SK-N-SH (cell line): ENCODE measurements at regions not wholly inside any gene's neighbourhood (a gene's known extent, or its start where the extent isn't known, plus 50 kb on each side); places are given as distances from the start of the nearest gene placed in this dataset.

Source experiments
- CTCF ChIA-PET: fragments of 300-600, 350-600 bp; formaldehyde crosslinking; extraction: SDS; loops from one replicate; lab custom pipeline; 2021; lab: Yijun Ruan, JAX
- POLR2A ChIA-PET: fragments of 350-600 bp; sonication (Branson Sonifier 250); formaldehyde crosslinking; extraction: SDS; loops from one replicate; lab custom pipeline; 2020; ENCODE audit warnings: antibody characterized with exemption, inconsistent platforms; lab: Yijun Ruan, JAX
- DNase-seq: peaks from one replicate; pipeline ENCODE4 v3.0.0; 2012
- H2AFZ ChIP-seq: fragments of 200-600 bp; sonication (generic); 2 replicates; pipeline ENCODE4 v1.8.1; 2016; ENCODE audit warnings: antibody characterized with exemption, mild to moderate bottlenecking, low read depth
- H3F3A ChIP-seq: fragments of 200-600 bp; sonication (generic); replicated peaks from 2 replicates; pipeline ENCODE3; 2016; ENCODE audit warnings: antibody characterized with exemption, mild to moderate bottlenecking; ENCODE audit not compliant: insufficient read depth
- H3K27ac ChIP-seq, 2 experiments: fragments of 200-500 bp in 1 of 2; fragments of 200-600 bp in 1 of 2; sonication (Bioruptor generic) in 1 of 2; sonication (generic), shearing (Covaris generic) in 1 of 2; 2 replicates each; pipeline versions ENCODE4 v1.5.1 to v1.6.1; 2014 to 2016; ENCODE audit warnings: low read depth in 2 of 2, inconsistent platforms in 1 of 2, low read length in 1 of 2, mild to moderate bottlenecking in 1 of 2, mixed read lengths in 1 of 2
- H3K27me3 ChIP-seq: fragments of 200-600 bp; sonication (generic), shearing (Covaris generic); 2 replicates; pipeline ENCODE4 v1.6.1; 2016; ENCODE audit warnings: mixed run types; ENCODE audit not compliant: insufficient read depth
- H3K36me3 ChIP-seq, 2 experiments: fragments of 200-500 bp in 1 of 2; fragments of 200-600 bp in 1 of 2; sonication (Bioruptor generic) in 1 of 2; sonication (generic) in 1 of 2; replicated peaks in 1 of 2; 2 replicates each; pipeline versions ENCODE3 to v1.5.1; 2014 to 2016; ENCODE audit warnings: low read length in 1 of 2, mild to moderate bottlenecking in 1 of 2; ENCODE audit not compliant: insufficient read depth in 2 of 2, control insufficient read depth in 1 of 2
- H3K4me1 ChIP-seq, 2 experiments: fragments of 200-500 bp in 1 of 2; fragments of 200-600 bp in 1 of 2; sonication (Bioruptor generic) in 1 of 2; sonication (generic), shearing (Covaris generic) in 1 of 2; 2 replicates each; pipeline versions ENCODE4 v1.5.1 to v1.6.1; 2014 to 2016; ENCODE audit warnings: low read depth in 1 of 2, low read length in 1 of 2, mixed run types in 1 of 2; ENCODE audit not compliant: insufficient read depth in 2 of 2, control insufficient read depth in 1 of 2
- H3K4me2 ChIP-seq: fragments of 200-600 bp; sonication (generic), shearing (Covaris generic); 2 replicates; pipeline ENCODE4 v1.6.1; 2017; ENCODE audit warnings: mixed run types
- H3K4me3 ChIP-seq, 2 experiments: fragments of 200-500 bp in 1 of 2; fragments of 200-600 bp in 1 of 2; sonication (Bioruptor generic) in 1 of 2; sonication (generic), shearing (Covaris generic) in 1 of 2; 2 replicates each; pipeline versions ENCODE4 v1.5.1 to v1.8.1; 2014 to 2016; ENCODE audit warnings: low read depth in 2 of 2, inconsistent platforms in 1 of 2, low read length in 1 of 2, mild to moderate bottlenecking in 1 of 2, mixed read lengths in 1 of 2, moderate library complexity in 1 of 2
- H3K79me2 ChIP-seq: fragments of 200-600 bp; sonication (generic); 2 replicates; pipeline ENCODE4 v1.8.1; 2017; ENCODE audit warnings: mild to moderate bottlenecking; ENCODE audit not compliant: insufficient read depth
- H3K9ac ChIP-seq: fragments of 200-600 bp; sonication (generic); 2 replicates; pipeline ENCODE4 v1.6.1; 2017; ENCODE audit warnings: mixed run types
- H3K9me2 ChIP-seq: fragments of 200-600 bp; sonication (generic); 2 replicates; pipeline ENCODE4 v1.6.1; 2017; ENCODE audit warnings: mixed run types
- H3K9me3 ChIP-seq: fragments of 200-600 bp; sonication (generic); 2 replicates; pipeline ENCODE4 v1.6.1; 2017; ENCODE audit warnings: mixed run types, mild to moderate bottlenecking, moderate library complexity
- H4K20me1 ChIP-seq: fragments of 200-600 bp; sonication (generic); 2 replicates; pipeline ENCODE4 v1.6.1; 2017; ENCODE audit warnings: mild to moderate bottlenecking, mixed run types; ENCODE audit not compliant: insufficient read depth
- ELF1 ChIP-seq: IDR thresholded peaks from 2 replicates; pipeline ENCODE4 v1.4.0; 2012
- EP300 ChIP-seq, 2 experiments: IDR thresholded peaks; 2 replicates each; pipeline versions ENCODE4 v1.4.0 to v1.6.1; 2012; ENCODE audit warnings: borderline replicate concordance in 1 of 2, low read depth in 1 of 2, low read length in 1 of 2
- EZH2phosphoT487 ChIP-seq: fragments of 200-600 bp; sonication (generic); IDR thresholded peaks from 2 replicates; pipeline ENCODE4 v1.6.1; 2017; ENCODE audit warnings: low read depth, mixed run types, mild to moderate bottlenecking, antibody characterized with exemption, moderate library complexity, borderline replicate concordance
- FOXJ3 ChIP-seq: sonication (generic); formaldehyde crosslinking; IDR thresholded peaks from 2 replicates; pipeline ENCODE4 v1.5.1; 2020; ENCODE audit warnings: mild to moderate bottlenecking, missing genetic modification reagents
- IRF3 ChIP-seq: fragments of 150-350 bp; IDR thresholded peaks from 2 replicates; pipeline ENCODE4 v1.6.1; 2016; ENCODE audit warnings: mild to moderate bottlenecking, low read depth, low read length
- JUND ChIP-seq: IDR thresholded peaks from 2 replicates; pipeline ENCODE4 v1.4.0; 2012
- MAX ChIP-seq: IDR thresholded peaks from 2 replicates; pipeline ENCODE4 v1.4.0; 2012; ENCODE audit warnings: low read depth
- NFIC ChIP-seq: IDR thresholded peaks from 2 replicates; pipeline ENCODE4 v1.4.0; 2012; ENCODE audit warnings: borderline replicate concordance
- RXRA ChIP-seq: IDR thresholded peaks from 2 replicates; pipeline ENCODE4 v1.4.0; 2012; ENCODE audit warnings: low read depth, mild to moderate bottlenecking, borderline replicate concordance
- SIN3A ChIP-seq: IDR thresholded peaks from 2 replicates; pipeline ENCODE4 v1.6.1; 2012; ENCODE audit warnings: low read depth, mild to moderate bottlenecking, low read length, moderate library complexity, borderline replicate concordance
- TAF1 ChIP-seq: IDR thresholded peaks from 2 replicates; pipeline ENCODE4 v1.6.1; 2012; ENCODE audit warnings: low read depth, mild to moderate bottlenecking, low read length, moderate library complexity, borderline replicate concordance
- TCF12 ChIP-seq: IDR thresholded peaks from 2 replicates; pipeline ENCODE4 v1.4.0; 2012
- TEAD4 ChIP-seq: IDR thresholded peaks from 2 replicates; pipeline ENCODE4 v1.4.0; 2012; ENCODE audit warnings: mild to moderate bottlenecking, borderline replicate concordance; ENCODE audit not compliant: insufficient read depth
- USF2 ChIP-seq: fragments of 150-350 bp; IDR thresholded peaks from 2 replicates; pipeline ENCODE4 v1.6.1; 2017; ENCODE audit warnings: antibody characterized with exemption, low read length, low read depth, borderline replicate concordance
- YY1 ChIP-seq: IDR thresholded peaks from 2 replicates; pipeline ENCODE4 v1.4.0; 2012; ENCODE audit warnings: low read depth, mild to moderate bottlenecking
- WGBS: methylation state at CpG from one replicate; pipeline ENCODE4 v1.1.6; 2017; ENCODE audit warnings: low lambda C conversion rate; 5-methylcytosine and 5-hydroxymethylcytosine counted together
- TF ChIP-seq, protein P1 (sequence below): IDR thresholded peaks from 2 replicates; pipeline ENCODE4 v1.6.1; 2012; ENCODE audit warnings: mild to moderate bottlenecking, low read depth, low read length, moderate library complexity

DNA sequence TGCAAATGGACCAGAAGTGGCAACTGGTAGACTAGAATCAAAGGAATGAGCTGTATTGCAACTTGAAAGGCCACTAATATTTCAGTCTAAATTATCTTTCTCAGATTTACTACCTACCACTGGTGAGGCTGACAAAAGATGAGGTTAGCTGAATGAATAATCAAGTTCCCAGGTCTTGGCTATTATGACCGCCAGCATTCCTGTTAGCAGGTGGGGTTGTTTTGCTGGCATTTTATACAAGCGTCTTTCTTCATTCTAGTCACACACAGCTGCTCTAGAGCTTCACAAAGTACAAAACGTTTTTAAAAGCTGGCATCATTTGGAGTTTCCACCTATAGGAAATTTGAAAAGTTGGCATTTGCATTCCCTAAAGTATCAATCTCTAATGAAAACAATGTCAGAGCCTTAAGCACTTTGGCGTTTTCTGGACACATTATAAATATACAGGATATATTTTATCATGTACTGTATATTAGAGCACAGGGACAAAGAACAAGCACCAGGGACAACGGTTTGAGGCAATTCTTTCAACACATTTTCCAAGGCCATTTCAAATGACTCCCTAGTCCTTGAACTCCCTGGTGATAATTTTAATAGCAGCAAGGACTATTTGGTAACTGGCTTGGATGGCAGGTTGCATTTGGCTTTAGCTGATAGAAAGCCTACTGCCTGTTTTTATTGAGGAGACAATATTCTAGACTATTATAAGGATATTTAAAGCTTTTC is 410.2 kb upstream of the CHST9 start:
- CTCF ChIA-PET: interaction anchor here (1.0 to 3.6 kb wide), 3 partner anchors 13 to 577 kb away, joined by 3 to 18 read pairs (median 9); no protein-coding TSS in a partner anchor
- no peaks in the 10 kb centered on the region for H3K79me2 ChIP-seq
- no peak overlapping the region for H3K27ac ChIP-seq
- 35% methylated on average over 5 of the region's 5 CpGs for WGBS
- no peaks in the 10 kb centered on the region for H4K20me1 ChIP-seq
- no peak overlapping the region for H3K4me2 ChIP-seq
- TF ChIP-seq IRF3 (no peak), SIN3A (no peak), FOXJ3 (no peak), TCF12 (no peak), RXRA (no peak), TAF1 (no peak), ELF1 (no peak), TEAD4 (no peak), YY1 (no peak), MAX (no peak), NFIC (no peak), EP300 (IDR thresholded peaks at IDR 0.05; ENCODE audit: borderline replicate concordance in 1 of 2, low read depth in 1 of 2, low read length in 1 of 2) (no peak), JUND (no peak), USF2 (no peak), EZH2phosphoT487 (no peak)
- TF ChIP-seq, protein P1, sequence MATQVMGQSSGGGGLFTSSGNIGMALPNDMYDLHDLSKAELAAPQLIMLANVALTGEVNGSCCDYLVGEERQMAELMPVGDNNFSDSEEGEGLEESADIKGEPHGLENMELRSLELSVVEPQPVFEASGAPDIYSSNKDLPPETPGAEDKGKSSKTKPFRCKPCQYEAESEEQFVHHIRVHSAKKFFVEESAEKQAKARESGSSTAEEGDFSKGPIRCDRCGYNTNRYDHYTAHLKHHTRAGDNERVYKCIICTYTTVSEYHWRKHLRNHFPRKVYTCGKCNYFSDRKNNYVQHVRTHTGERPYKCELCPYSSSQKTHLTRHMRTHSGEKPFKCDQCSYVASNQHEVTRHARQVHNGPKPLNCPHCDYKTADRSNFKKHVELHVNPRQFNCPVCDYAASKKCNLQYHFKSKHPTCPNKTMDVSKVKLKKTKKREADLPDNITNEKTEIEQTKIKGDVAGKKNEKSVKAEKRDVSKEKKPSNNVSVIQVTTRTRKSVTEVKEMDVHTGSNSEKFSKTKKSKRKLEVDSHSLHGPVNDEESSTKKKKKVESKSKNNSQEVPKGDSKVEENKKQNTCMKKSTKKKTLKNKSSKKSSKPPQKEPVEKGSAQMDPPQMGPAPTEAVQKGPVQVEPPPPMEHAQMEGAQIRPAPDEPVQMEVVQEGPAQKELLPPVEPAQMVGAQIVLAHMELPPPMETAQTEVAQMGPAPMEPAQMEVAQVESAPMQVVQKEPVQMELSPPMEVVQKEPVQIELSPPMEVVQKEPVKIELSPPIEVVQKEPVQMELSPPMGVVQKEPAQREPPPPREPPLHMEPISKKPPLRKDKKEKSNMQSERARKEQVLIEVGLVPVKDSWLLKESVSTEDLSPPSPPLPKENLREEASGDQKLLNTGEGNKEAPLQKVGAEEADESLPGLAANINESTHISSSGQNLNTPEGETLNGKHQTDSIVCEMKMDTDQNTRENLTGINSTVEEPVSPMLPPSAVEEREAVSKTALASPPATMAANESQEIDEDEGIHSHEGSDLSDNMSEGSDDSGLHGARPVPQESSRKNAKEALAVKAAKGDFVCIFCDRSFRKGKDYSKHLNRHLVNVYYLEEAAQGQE: no peak
- POLR2A ChIA-PET: no interaction called here
- no peak overlapping the region for H3K4me3 ChIP-seq
- H3K9ac ChIP-seq: no peak overlapping the region
- no peaks in the 10 kb centered on the region for H3K4me1 ChIP-seq
- DNase-seq: no peak
- no peaks in the 10 kb centered on the region for H3K27me3 ChIP-seq
- H3K9me3 ChIP-seq: no peaks in the 10 kb centered on the region
- H3K36me3 ChIP-seq: no peaks in the 10 kb centered on the region
- H2AFZ ChIP-seq: no peak overlapping the region
- no peaks in the 10 kb centered on the region for H3K9me2 ChIP-seq
- H3F3A ChIP-seq: no peaks in the 10 kb centered on the region
